GM23338 (cell line): ENCODE measurements at regions not wholly inside any gene's neighbourhood (a gene's known extent, or its start where the extent isn't known, plus 50 kb on each side); places are given as distances from the start of the nearest gene placed in this dataset.

Experiments used
- ATAC-seq: fragments of 200-7000 bp; cut with Tn5 transposase; 3 replicates; pipeline ENCODE4 v1.9.1; 2020
- DNase-seq: peaks from one replicate; pipeline ENCODE4 v3.0.0-alpha.2; 2015; ENCODE audit warnings: low spot score
- H2AFZ ChIP-seq: fragments of 200-600 bp; sonication (generic); 2 replicates; pipeline ENCODE4 v1.8.0; 2016; ENCODE audit warnings: antibody characterized with exemption, mild to moderate bottlenecking, moderate library complexity
- H3F3A ChIP-seq: fragments of 200-600 bp; sonication (generic); replicated peaks from 2 replicates; pipeline ENCODE4 v1.8.0; 2017; ENCODE audit warnings: antibody characterized with exemption, mixed run types, low read depth
- H3K27ac ChIP-seq: fragments of 200-600 bp; sonication (generic); 2 replicates; pipeline ENCODE4 v1.6.1; 2016; ENCODE audit warnings: low read depth
- H3K27me3 ChIP-seq: fragments of 200-600 bp; sonication (generic); 2 replicates; pipeline ENCODE4 v1.8.0; 2016; ENCODE audit warnings: mild to moderate bottlenecking, mixed run types, moderate library complexity; ENCODE audit not compliant: insufficient read depth
- H3K36me3 ChIP-seq: fragments of 200-600 bp; sonication (generic); 2 replicates; pipeline ENCODE4 v1.8.0; 2016; ENCODE audit warnings: mild to moderate bottlenecking; ENCODE audit not compliant: insufficient read depth
- H3K4me1 ChIP-seq: fragments of 200-600 bp; sonication (generic); 2 replicates; pipeline ENCODE4 v1.8.0; 2016; ENCODE audit warnings: mild to moderate bottlenecking, moderate library complexity; ENCODE audit not compliant: insufficient read depth
- H3K4me2 ChIP-seq: fragments of 200-600 bp; sonication (generic); 2 replicates; pipeline ENCODE4 v1.7.1; 2017; ENCODE audit warnings: mixed run types
- H3K4me3 ChIP-seq: fragments of 200-600 bp; sonication (generic); 2 replicates; pipeline ENCODE4 v1.6.1; 2016; ENCODE audit warnings: mixed run types
- H3K79me2 ChIP-seq: fragments of 200-600 bp; sonication (generic); replicated peaks from 2 replicates; pipeline ENCODE4 v1.8.0; 2017; ENCODE audit warnings: mild to moderate bottlenecking; ENCODE audit not compliant: insufficient read depth
- H3K9me2 ChIP-seq: fragments of 200-600 bp; sonication (generic); 2 replicates; pipeline ENCODE4 v1.8.0; 2017; ENCODE audit not compliant: insufficient read depth
- H4K20me1 ChIP-seq: fragments of 200-600 bp; sonication (generic); replicated peaks from 2 replicates; pipeline ENCODE4 v1.8.0; 2017; ENCODE audit warnings: mild to moderate bottlenecking; ENCODE audit not compliant: insufficient read depth
- H3K27ac Mint-ChIP-seq: 2 replicates; pipeline ENCODE4 v1.8.0; 2020; ENCODE audit warnings: inconsistent platforms, mild to moderate bottlenecking, moderate library complexity, mixed read lengths
- H3K27me3 Mint-ChIP-seq: 3 replicates; pipeline ENCODE4 v1.8.0; 2022; ENCODE audit warnings: low read depth, mild to moderate bottlenecking, moderate library complexity, mixed read lengths, inconsistent platforms; ENCODE audit not compliant: insufficient read depth, poor library complexity
- H3K36me3 Mint-ChIP-seq: 3 replicates; pipeline ENCODE4 v1.8.0; 2021; ENCODE audit warnings: low read depth, mild to moderate bottlenecking, inconsistent platforms, moderate library complexity, mixed read lengths
- H3K4me1 Mint-ChIP-seq: 3 replicates; pipeline ENCODE4 v1.8.0; 2020; ENCODE audit warnings: mild to moderate bottlenecking, inconsistent platforms, mixed read lengths
- H3K4me3 Mint-ChIP-seq: 3 replicates; pipeline ENCODE4 v1.8.0; 2021; ENCODE audit warnings: moderate library complexity, mild to moderate bottlenecking, inconsistent platforms, mixed read lengths
- H3K9me3 Mint-ChIP-seq: 3 replicates; pipeline ENCODE4 v1.8.0; 2020; ENCODE audit warnings: moderate library complexity, mild to moderate bottlenecking, inconsistent platforms, mixed read lengths
- CREB1 ChIP-seq: fragments of 250-450 bp; sonication (Bioruptor Pico); IDR thresholded peaks from 2 replicates; pipeline ENCODE4 v1.5.0; 2020; ENCODE audit warnings: low read depth, mild to moderate bottlenecking, moderate library complexity
- CTCF ChIP-seq, 2 experiments: fragments of 200-600 bp in 1 of 2; sonication (generic) in 1 of 2; conservative IDR thresholded peaks; 2 replicates each; pipeline versions ENCODE4 v1.5.1 to v1.6.1; 2016 to 2017; ENCODE audit warnings: antibody characterized with exemption in 2 of 2, low read depth in 2 of 2, mild to moderate bottlenecking in 2 of 2, moderate library complexity in 1 of 2
- EZH2phosphoT487 ChIP-seq: fragments of 200-600 bp; sonication (generic); IDR thresholded peaks from one replicate; pipeline ENCODE4 v1.8.1; 2018; ENCODE audit warnings: antibody characterized with exemption; ENCODE audit not compliant: unreplicated experiment
- JUNB ChIP-seq: IDR thresholded peaks from one replicate; pipeline ENCODE4 v1.6.1; 2016; ENCODE audit warnings: antibody characterized with exemption; ENCODE audit not compliant: unreplicated experiment
- ZNF114 ChIP-seq: fragments of 250-450 bp; sonication (Bioruptor Pico); IDR thresholded peaks from 2 replicates; pipeline ENCODE4 v1.5.0; 2020; ENCODE audit warnings: mild to moderate bottlenecking, moderate library complexity
- ZNF462 ChIP-seq: fragments of 250-450 bp; sonication (Bioruptor Pico); IDR thresholded peaks from 2 replicates; pipeline ENCODE4 v1.5.0; 2020; ENCODE audit warnings: mild to moderate bottlenecking, moderate library complexity

- no peak for TF ChIP-seq CTCF (conservative IDR thresholded peaks at IDR 0.05; ENCODE audit: low read depth in 2 of 2)
- no peak for TF ChIP-seq EZH2phosphoT487
- TF ChIP-seq CREB1 (CRISPR knock-in tag), result no peak
- no peak for TF ChIP-seq ZNF462 (CRISPR knock-in tag)
- no peak for TF ChIP-seq JUNB
Observed at GRCh38 chr11:130692220-130692619, 224.1 kb downstream of the SNX19 start (continued).

GRCh38 chr11:130693543-130693942 is 222.7 kb downstream of the SNX19 start:
- Histone ChIP-seq H3K27me3 (no peaks in the 10 kb centered on the region), H3K4me3 (no peak overlapping the region), H3K9me2 (0 out of 2 replicates have a peak, but pooled peaks cover 4% of the 10 kb centered on the region), H3K36me3 (no peaks in the 10 kb centered on the region), H2AFZ (no peak overlapping the region), H3F3A (no peaks in the 10 kb centered on the region), H3K4me2 (no peak overlapping the region), H3K27ac (no peak overlapping the region), H3K79me2 (no peaks in the 10 kb centered on the region), H4K20me1 (no peaks in the 10 kb centered on the region), H3K4me1 (no peaks in the 10 kb centered on the region)
- Mint-ChIP-seq H3K4me1 (no peaks in the 10 kb centered on the region), H3K27me3 (peaks cover 2% of the 10 kb centered on the region), H3K27ac (no peak overlapping the region), H3K9me3 (no peaks in the 10 kb centered on the region), H3K4me3 (no peak overlapping the region), H3K36me3 (no peaks in the 10 kb centered on the region)
- no peak for TF ChIP-seq ZNF114 (CRISPR knock-in tag)
- DNase-seq, result no peak
- ATAC-seq, result no peak
